Smooth muscle cell (in vitro differentiated cells): ENCODE measurements at regions not wholly inside any gene's neighbourhood (a gene's known extent, or its start where the extent isn't known, plus 50 kb on each side); places are given as distances from the start of the nearest gene placed in this dataset.

Experiments
- DNase-seq: peaks from one replicate; lab custom pipeline; 2025; ENCODE audit not compliant: unreplicated experiment; lab: John Stamatoyannopoulos, UW
- H2AFZ ChIP-seq: fragments of 200-600 bp; sonication (generic); 2 replicates; pipeline ENCODE4 v1.6.0; 2016; ENCODE audit warnings: antibody characterized with exemption, low read depth, mild to moderate bottlenecking
- H3F3A ChIP-seq: fragments of 200-600 bp; sonication (generic); 2 replicates; pipeline ENCODE4 v1.6.0; 2017; ENCODE audit warnings: antibody characterized with exemption, low read depth
- H3K27ac ChIP-seq: fragments of 200-600 bp; sonication (generic); 2 replicates; pipeline ENCODE4 v1.5.1; 2016; ENCODE audit warnings: low read depth, mild to moderate bottlenecking
- H3K27me3 ChIP-seq: fragments of 200-600 bp; sonication (generic); 2 replicates; pipeline ENCODE4 v1.6.1; 2016; ENCODE audit warnings: low read depth, mild to moderate bottlenecking
- H3K36me3 ChIP-seq: fragments of 200-600 bp; sonication (generic); 2 replicates; pipeline ENCODE4 v1.5.1; 2016; ENCODE audit warnings: low read depth
- H3K4me1 ChIP-seq: fragments of 200-600 bp; sonication (generic); 2 replicates; pipeline ENCODE4 v1.5.1; 2016; ENCODE audit warnings: low read depth
- H3K4me2 ChIP-seq: fragments of 200-600 bp; sonication (generic); 2 replicates; pipeline ENCODE4 v1.6.0; 2016; ENCODE audit warnings: mild to moderate bottlenecking
- H3K4me3 ChIP-seq: fragments of 200-600 bp; sonication (generic); 2 replicates; pipeline ENCODE4 v1.5.1; 2016; ENCODE audit warnings: mild to moderate bottlenecking
- H3K79me2 ChIP-seq: fragments of 200-600 bp; sonication (generic); 2 replicates; pipeline ENCODE4 v1.6.0; 2016; ENCODE audit warnings: low read depth, mild to moderate bottlenecking
- H3K9ac ChIP-seq: fragments of 200-600 bp; sonication (generic); 2 replicates; pipeline ENCODE4 v1.6.0; 2016; ENCODE audit warnings: low read depth
- H3K9me3 ChIP-seq: fragments of 200-600 bp; sonication (generic); replicated peaks from 2 replicates; pipeline ENCODE4 v1.5.1; 2016; ENCODE audit warnings: low read depth
- H4K20me1 ChIP-seq: fragments of 200-600 bp; sonication (generic); 2 replicates; pipeline ENCODE4 v1.6.0; 2016; ENCODE audit warnings: low read depth
- WGBS: methylation state at CpG from one replicate; pipeline ENCODE4 v1.1.7; 2016; ENCODE audit warnings: low lambda C conversion rate; 5-methylcytosine and 5-hydroxymethylcytosine counted together
- TF ChIP-seq, protein P1 (sequence below): fragments of 200-600 bp; sonication (generic); IDR thresholded peaks from 2 replicates; pipeline ENCODE4 v1.5.1; 2017; ENCODE audit warnings: borderline replicate concordance, mild to moderate bottlenecking, antibody characterized with exemption; ENCODE audit not compliant: insufficient read depth, poor library complexity, severe bottlenecking

DNA sequence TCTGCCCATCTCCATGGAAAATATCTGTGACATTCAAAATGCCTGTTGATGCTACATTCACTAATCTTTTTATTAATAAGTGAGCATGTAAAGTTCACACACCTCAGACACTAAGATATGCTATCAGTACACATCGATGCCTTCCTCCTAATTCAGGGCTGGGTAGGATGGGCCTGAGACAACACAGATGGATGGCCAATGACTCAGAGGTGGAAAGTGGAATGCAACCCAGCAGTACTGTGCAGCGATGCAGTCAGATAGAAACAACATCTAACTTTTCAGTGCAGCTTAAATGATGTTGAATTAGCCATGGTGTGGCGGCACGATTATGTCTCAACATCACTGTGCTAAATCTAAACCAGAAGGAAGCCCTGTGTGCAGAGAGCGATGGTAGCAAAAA, 161.6 kb upstream of the KCNJ15 start:
- no peak overlapping the region for H3K27ac ChIP-seq
- no peaks in the 10 kb centered on the region for H4K20me1 ChIP-seq
- H3K9me3 ChIP-seq, result no peaks in the 10 kb centered on the region
- no peak overlapping the region for H2AFZ ChIP-seq
- no peak overlapping the region for H3K4me3 ChIP-seq
- H3K79me2 ChIP-seq, result no peaks in the 10 kb centered on the region
- WGBS, result 67% methylated on average over 5 of the region's 5 CpGs
- no peaks in the 10 kb centered on the region for H3F3A ChIP-seq
- H3K4me1 ChIP-seq, result no peaks in the 10 kb centered on the region
- H3K4me2 ChIP-seq, result no peak overlapping the region
- no peak overlapping the region for H3K9ac ChIP-seq
- H3K27me3 ChIP-seq, result no peaks in the 10 kb centered on the region
- TF ChIP-seq, protein P1, sequence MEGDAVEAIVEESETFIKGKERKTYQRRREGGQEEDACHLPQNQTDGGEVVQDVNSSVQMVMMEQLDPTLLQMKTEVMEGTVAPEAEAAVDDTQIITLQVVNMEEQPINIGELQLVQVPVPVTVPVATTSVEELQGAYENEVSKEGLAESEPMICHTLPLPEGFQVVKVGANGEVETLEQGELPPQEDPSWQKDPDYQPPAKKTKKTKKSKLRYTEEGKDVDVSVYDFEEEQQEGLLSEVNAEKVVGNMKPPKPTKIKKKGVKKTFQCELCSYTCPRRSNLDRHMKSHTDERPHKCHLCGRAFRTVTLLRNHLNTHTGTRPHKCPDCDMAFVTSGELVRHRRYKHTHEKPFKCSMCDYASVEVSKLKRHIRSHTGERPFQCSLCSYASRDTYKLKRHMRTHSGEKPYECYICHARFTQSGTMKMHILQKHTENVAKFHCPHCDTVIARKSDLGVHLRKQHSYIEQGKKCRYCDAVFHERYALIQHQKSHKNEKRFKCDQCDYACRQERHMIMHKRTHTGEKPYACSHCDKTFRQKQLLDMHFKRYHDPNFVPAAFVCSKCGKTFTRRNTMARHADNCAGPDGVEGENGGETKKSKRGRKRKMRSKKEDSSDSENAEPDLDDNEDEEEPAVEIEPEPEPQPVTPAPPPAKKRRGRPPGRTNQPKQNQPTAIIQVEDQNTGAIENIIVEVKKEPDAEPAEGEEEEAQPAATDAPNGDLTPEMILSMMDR, result no peak
- DNase-seq, result no peak
- H3K36me3 ChIP-seq, result no peaks in the 10 kb centered on the region

DNA sequence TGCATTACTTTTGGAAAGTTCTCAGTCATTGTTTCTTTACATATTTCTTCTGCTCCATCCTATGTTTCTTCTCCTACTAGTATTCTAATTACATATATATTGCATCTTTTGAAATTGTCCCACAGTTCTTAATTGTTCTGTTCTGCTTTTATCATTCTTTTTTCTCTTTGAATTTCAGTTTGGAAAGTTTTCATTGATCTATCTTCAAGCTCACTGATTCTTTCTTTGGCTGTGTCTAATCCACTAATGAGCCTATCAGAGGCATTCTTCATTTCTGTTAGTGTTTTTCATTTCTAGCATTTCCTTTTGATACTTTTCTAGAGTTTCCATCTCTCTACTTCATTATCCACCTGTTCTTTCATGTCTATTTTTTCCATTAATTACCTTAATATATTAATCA, 159.0 kb upstream of the KCNJ15 start:
- Histone ChIP-seq H3K9me3 (no peaks in the 10 kb centered on the region), H3K4me1 (no peaks in the 10 kb centered on the region), H3K4me2 (no peak overlapping the region), H3K27me3 (no peaks in the 10 kb centered on the region), H4K20me1 (no peaks in the 10 kb centered on the region), H3K4me3 (no peak overlapping the region), H2AFZ (no peak overlapping the region), H3K36me3 (no peaks in the 10 kb centered on the region), H3K79me2 (no peaks in the 10 kb centered on the region), H3K27ac (no peak overlapping the region), H3K9ac (no peak overlapping the region), H3F3A (no peaks in the 10 kb centered on the region)
- TF ChIP-seq, protein P1, result no peak
- no peak for DNase-seq

DNA sequence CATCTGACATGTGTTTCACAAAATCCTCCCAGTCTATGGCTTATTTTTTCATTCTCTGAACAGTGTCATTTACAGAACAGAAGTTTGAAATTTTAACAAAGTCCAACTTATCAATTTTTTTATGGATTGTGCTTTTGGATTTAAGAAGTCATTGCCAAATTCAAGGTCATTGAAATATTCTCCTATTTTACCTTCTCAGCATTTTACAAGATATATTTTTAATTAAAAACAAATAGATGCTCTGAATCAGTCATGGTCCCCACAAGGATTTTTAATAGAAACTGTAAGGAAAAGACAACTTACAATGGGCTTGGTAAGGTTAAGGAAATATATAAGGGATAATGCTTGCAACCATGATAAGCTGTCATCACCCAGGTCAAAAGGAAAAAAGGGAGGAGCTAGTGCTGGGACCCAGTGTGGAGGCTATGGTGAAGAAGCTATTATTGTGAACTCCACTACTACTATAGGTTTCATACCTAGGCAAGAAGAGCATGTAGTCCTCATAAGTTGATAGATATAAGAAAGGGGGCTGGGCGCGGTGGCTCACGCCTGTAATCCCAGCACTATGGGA, 144.5 kb upstream of the KCNJ15 start:
- TF ChIP-seq, protein P1, result no peak
- WGBS, result 96% methylated on average over 3 of the region's 3 CpGs

DNA sequence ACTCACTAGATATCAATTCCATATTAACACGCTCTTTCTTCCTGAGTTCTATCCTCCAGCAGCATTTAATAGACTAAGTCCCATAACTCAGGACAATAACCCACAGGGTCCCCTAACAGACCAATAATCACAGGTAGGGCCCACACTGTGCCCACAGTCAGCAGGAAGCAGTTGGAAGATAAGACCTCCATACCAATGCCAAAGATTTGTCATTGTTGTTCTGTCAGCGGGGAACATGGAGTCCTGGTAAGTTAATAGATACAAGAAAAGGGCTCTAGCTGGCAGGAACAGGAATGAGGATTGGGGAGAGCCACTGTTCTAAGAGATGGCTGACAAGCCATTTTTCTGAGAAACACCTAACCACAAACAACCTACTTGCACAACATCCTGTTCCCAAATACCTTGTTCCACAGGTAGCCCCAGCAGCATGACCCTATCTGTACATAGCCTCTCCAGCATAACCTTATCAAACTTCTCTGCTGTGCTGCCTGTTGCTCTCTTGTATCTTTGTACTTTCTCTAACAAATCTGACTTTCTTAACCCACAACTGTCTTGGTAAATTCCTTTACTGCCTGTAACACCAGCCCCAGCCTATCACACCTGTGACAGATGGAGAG, 142.0 kb upstream of the KCNJ15 start:
- Histone ChIP-seq H3K4me3 (no peak overlapping the region), H3K27me3 (no peaks in the 10 kb centered on the region), H3K9ac (no peak overlapping the region), H3F3A (no peaks in the 10 kb centered on the region), H3K4me1 (no peaks in the 10 kb centered on the region), H3K27ac (no peak overlapping the region), H3K36me3 (no peaks in the 10 kb centered on the region), H4K20me1 (no peaks in the 10 kb centered on the region), H3K4me2 (no peak overlapping the region), H2AFZ (no peak overlapping the region), H3K79me2 (no peaks in the 10 kb centered on the region), H3K9me3 (no peaks in the 10 kb centered on the region)
- TF ChIP-seq, protein P1, result no peak
- 98% methylated on average over 2 of the region's 2 CpGs for WGBS
- no peak for DNase-seq

More for the DNA sequence above, 144.5 kb upstream of the KCNJ15 start:
- no peak overlapping the region for H2AFZ ChIP-seq
- no peak overlapping the region for H3K4me3 ChIP-seq
- H3K4me1 ChIP-seq, result no peaks in the 10 kb centered on the region
- H4K20me1 ChIP-seq, result no peaks in the 10 kb centered on the region
- H3K9ac ChIP-seq, result no peak overlapping the region
- no peaks in the 10 kb centered on the region for H3K27me3 ChIP-seq
- H3K79me2 ChIP-seq, result no peaks in the 10 kb centered on the region
- H3K27ac ChIP-seq, result no peak overlapping the region
- no peaks in the 10 kb centered on the region for H3F3A ChIP-seq
- DNase-seq, result no peak
- no peak overlapping the region for H3K4me2 ChIP-seq
- H3K36me3 ChIP-seq, result no peaks in the 10 kb centered on the region
- no peaks in the 10 kb centered on the region for H3K9me3 ChIP-seq
